Neural crest cell (in vitro differentiated cells): ENCODE measurements at regions not wholly inside any gene's neighbourhood (a gene's known extent, or its start where the extent isn't known, plus 50 kb on each side); places are given as distances from the start of the nearest gene placed in this dataset.

Experiments used
- DNase-seq: peaks from one replicate; pipeline ENCODE4 v3.0.0; 2021; ENCODE audit warnings: low read depth, mixed read lengths, low spot score
- H3K27ac Mint-ChIP-seq: one replicate; pipeline ENCODE4 v1.8.0; 2021; ENCODE audit warnings: mild to moderate bottlenecking, mixed read lengths; ENCODE audit not compliant: unreplicated experiment
- H3K27me3 Mint-ChIP-seq: 2 replicates; pipeline ENCODE4 v1.8.0; 2021; ENCODE audit warnings: low read depth, mild to moderate bottlenecking, mixed read lengths
- H3K36me3 Mint-ChIP-seq: 2 replicates; pipeline ENCODE4 v1.8.0; 2021; ENCODE audit warnings: low read depth, mild to moderate bottlenecking, mixed read lengths
- H3K4me1 Mint-ChIP-seq: 2 replicates; pipeline ENCODE4 v1.8.0; 2021; ENCODE audit warnings: mixed read lengths
- H3K4me3 Mint-ChIP-seq: one replicate; pipeline ENCODE4 v1.8.0; 2021; ENCODE audit warnings: mild to moderate bottlenecking, mixed read lengths
- H3K9me3 Mint-ChIP-seq: 2 replicates; pipeline ENCODE4 v1.8.0; 2021; ENCODE audit warnings: mixed read lengths
- TF ChIP-seq, protein P1 (sequence below): fragments of 200-600 bp; sonication (generic); conservative IDR thresholded peaks from 2 replicates; pipeline ENCODE4 v1.5.0; 2021; ENCODE audit warnings: antibody characterized with exemption, mild to moderate bottlenecking

DNA sequence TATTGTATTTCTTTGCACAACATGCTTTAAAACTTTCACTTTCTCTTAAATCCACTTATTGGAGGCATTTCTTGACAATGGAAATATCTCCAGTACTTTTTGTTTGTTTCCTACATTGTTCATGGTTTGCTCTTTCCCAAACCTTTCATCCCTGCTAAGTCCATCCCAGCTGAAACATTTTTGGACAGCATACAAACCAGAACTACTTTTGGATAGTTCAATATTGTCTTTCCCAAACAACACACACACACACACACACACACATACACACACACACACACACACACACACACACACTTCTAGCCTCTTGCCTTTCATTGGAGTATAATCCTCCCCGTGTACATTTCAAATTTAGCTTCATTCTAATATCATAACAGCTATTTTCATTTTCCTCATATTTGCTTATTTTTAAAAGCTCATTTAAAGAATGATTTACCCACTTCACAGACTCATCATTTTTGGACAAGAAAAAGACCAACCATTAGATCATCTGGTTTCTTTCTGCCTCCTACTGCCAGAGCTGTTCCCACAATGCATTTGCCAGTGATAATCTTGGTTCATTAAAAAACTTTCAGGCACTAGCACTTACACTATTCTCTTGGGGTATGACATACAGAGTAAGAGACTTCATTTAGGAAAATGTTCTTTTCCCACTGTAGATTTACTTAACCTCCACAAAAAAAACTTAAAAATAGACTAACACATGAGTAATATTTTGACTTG, 248.1 kb downstream of the CD109 start:
- no peak for DNase-seq
- Mint-ChIP-seq H3K27me3 (no peaks in the 10 kb centered on the region), H3K9me3 (peaks cover 9% of the 10 kb centered on the region)

DNA sequence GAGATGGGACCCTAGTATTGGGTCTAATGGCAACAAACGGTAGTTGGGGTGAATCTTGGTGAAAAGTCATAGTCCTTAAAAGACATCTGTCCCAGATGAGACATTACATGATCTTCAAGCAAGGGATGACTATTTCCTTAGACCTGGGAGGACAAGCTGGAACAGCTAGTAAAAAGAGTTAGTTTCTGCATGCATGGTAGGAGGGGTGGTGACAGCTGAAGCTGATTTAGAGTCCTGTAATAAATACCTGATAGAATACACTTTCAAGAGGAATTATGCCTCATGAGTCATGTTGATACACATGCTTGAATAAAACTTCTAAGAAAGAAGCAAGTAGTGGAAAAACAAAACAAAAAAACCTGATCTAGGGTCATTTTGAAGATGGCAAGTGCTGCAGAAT, 247.4 kb downstream of the CD109 start:
- H3K27me3 Mint-ChIP-seq = no peaks in the 10 kb centered on the region
- H3K36me3 Mint-ChIP-seq = no peaks in the 10 kb centered on the region
- peak overlapping the region; percentile 31 for H3K27ac Mint-ChIP-seq
- TF ChIP-seq, protein P1, sequence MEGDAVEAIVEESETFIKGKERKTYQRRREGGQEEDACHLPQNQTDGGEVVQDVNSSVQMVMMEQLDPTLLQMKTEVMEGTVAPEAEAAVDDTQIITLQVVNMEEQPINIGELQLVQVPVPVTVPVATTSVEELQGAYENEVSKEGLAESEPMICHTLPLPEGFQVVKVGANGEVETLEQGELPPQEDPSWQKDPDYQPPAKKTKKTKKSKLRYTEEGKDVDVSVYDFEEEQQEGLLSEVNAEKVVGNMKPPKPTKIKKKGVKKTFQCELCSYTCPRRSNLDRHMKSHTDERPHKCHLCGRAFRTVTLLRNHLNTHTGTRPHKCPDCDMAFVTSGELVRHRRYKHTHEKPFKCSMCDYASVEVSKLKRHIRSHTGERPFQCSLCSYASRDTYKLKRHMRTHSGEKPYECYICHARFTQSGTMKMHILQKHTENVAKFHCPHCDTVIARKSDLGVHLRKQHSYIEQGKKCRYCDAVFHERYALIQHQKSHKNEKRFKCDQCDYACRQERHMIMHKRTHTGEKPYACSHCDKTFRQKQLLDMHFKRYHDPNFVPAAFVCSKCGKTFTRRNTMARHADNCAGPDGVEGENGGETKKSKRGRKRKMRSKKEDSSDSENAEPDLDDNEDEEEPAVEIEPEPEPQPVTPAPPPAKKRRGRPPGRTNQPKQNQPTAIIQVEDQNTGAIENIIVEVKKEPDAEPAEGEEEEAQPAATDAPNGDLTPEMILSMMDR = no peak
- DNase-seq = no peak
- no peaks in the 10 kb centered on the region for H3K4me1 Mint-ChIP-seq
- peaks cover 9% of the 10 kb centered on the region for H3K9me3 Mint-ChIP-seq
- H3K4me3 Mint-ChIP-seq = no peak overlapping the region

More for the DNA sequence above, 248.1 kb downstream of the CD109 start:
- H3K4me3 Mint-ChIP-seq = no peak overlapping the region
- no peaks in the 10 kb centered on the region for H3K4me1 Mint-ChIP-seq
- H3K36me3 Mint-ChIP-seq = no peaks in the 10 kb centered on the region
- H3K27ac Mint-ChIP-seq = no peak overlapping the region
- TF ChIP-seq, protein P1 = no peak

DNA sequence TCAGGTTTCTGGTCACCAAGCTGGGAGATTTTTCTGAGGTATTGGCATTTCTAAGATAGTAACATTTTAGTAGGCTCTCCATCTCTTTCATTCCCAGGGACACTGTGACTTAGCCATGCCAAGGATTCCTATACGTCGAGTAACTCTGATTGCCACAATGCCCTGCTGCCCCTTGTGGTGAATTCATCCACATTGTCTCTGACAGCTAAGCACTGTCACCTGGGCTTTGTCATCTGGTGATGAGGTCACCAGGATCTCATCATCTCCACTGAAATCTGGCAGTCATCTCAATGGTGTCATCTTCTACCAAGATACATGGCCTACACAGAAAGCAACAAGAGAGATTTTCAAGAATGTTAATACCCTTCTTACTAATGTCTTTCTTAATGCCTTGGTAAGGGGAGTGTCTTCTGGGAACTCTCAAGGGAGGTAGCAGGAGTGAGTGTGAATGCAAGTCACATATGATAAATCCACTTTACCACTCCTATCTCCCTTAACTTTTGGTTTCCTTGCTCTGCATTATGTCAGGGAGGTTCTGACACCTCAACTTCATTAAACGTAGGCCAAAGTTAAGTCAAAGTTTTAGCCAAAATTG, 246.7 kb downstream of the CD109 start:
- Mint-ChIP-seq H3K9me3 (peaks cover 7% of the 10 kb centered on the region), H3K27ac (no peak overlapping the region), H3K4me3 (no peak overlapping the region), H3K4me1 (no peaks in the 10 kb centered on the region), H3K36me3 (no peaks in the 10 kb centered on the region), H3K27me3 (no peaks in the 10 kb centered on the region)
- TF ChIP-seq, protein P1 = no peak
- no peak for DNase-seq

DNA sequence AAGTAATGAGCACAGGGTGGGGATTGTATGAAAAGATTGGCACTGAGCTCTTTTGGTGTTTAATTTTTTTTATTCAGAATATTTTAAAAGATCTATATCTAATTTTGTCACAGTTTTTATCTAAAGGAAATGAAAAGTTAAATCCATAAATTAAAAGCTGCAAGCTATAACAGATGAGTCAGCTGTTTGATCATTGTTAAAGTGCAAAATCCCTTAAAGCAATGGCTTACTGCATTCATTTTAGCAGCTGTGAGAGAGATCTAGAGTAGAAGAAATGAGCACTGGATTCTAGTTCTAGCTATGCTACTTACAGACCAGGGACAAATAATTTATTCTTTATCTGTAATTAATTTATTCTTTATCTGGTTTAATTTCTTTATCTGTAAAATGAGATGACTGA, 245.9 kb downstream of the CD109 start:
- no peaks in the 10 kb centered on the region for H3K4me1 Mint-ChIP-seq
- TF ChIP-seq, protein P1 = no peak
- no peaks in the 10 kb centered on the region for H3K27me3 Mint-ChIP-seq
- H3K4me3 Mint-ChIP-seq = no peak overlapping the region
- H3K36me3 Mint-ChIP-seq = no peaks in the 10 kb centered on the region
- no peak for DNase-seq
- H3K9me3 Mint-ChIP-seq = peaks cover 5% of the 10 kb centered on the region
- no peak overlapping the region for H3K27ac Mint-ChIP-seq

DNA sequence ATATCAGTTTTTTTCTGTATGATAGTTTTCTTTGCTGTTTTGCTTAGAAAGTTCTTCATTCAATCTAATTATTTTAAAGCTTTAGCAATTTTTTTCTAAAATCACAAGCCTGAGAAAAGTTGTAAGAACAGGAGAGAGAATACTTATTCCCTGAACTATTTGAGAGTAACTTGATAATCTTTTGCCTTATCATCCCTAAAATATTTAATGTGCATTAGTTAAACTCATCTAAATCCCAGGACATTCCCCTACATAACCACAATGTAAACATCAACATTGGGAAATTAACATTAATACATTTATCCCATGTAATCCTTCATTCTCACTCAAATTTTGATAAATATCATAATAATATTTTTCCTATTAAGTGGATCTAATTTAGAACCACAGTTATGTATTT, 241.8 kb downstream of the CD109 start:
- Mint-ChIP-seq H3K27ac (no peak overlapping the region), H3K36me3 (no peaks in the 10 kb centered on the region), H3K4me1 (no peaks in the 10 kb centered on the region), H3K9me3 (no peaks in the 10 kb centered on the region), H3K27me3 (no peaks in the 10 kb centered on the region), H3K4me3 (no peak overlapping the region)
- TF ChIP-seq, protein P1 = no peak
- DNase-seq = no peak
